ENCODE measurements at regions not wholly inside any gene's neighbourhood (a gene's known extent, or its start where the extent isn't known, plus 50 kb on each side); places are given as distances from the start of the nearest gene placed in this dataset.
"Not testable (repeated sequence)": the region's sequence is repeated elsewhere in the genome, so short reads cannot be mapped to it uniquely, and the experiment has no call there.

GRCh38 chr12:31906557-31907301 is 52.5 kb upstream of the RESF1 start:
- no peak for DNase-seq

GRCh38 chr12:31903025-31903424 is 56.2 kb upstream of the RESF1 start:
- no peak for DNase-seq

GRCh38 chr12:31900271-31900670 is 58.9 kb upstream of the RESF1 start:
- no peak for DNase-seq

GRCh38 chr12:31899109-31899508 is 60.1 kb upstream of the RESF1 start:
- DNase-seq = no peak

GRCh38 chr12:31897781-31898503 is 61.3 kb upstream of the RESF1 start:
- DNase-seq = peak; percentile 29

GRCh38 chr12:31897092-31897491 is 62.1 kb upstream of the RESF1 start:
- DNase-seq = not testable (repeated sequence)

- DNase-seq = peak; percentile 88
Observed at GRCh38 chr12:31896514-31897039, 62.6 kb upstream of the RESF1 start.

GRCh38 chr12:31895449-31896150 is 63.6 kb upstream of the RESF1 start:
- no peak for DNase-seq

- DNase-seq = peak; percentile 11
Observed at GRCh38 chr12:31890295-31891285, 68.6 kb upstream of the RESF1 start.

GRCh38 chr12:31887109-31887811 is 72.0 kb upstream of the RESF1 start:
- DNase-seq = no peak

GRCh38 chr12:31882682-31883081 is 76.5 kb upstream of the RESF1 start:
- not testable (repeated sequence) for DNase-seq

GRCh38 chr12:31880340-31880739 is 78.9 kb upstream of the RESF1 start:
- no peak for DNase-seq

- no peak for DNase-seq
Observed at GRCh38 chr12:31877884-31878283, 81.3 kb upstream of the RESF1 start.

GRCh38 chr12:31876568-31877424 is 82.4 kb upstream of the RESF1 start:
- DNase-seq = no peak

- no peak for DNase-seq
Observed at GRCh38 chr12:31875609-31875964, 83.6 kb upstream of the RESF1 start.

- peak; percentile 74 for DNase-seq
Observed at GRCh38 chr12:31874961-31875608, 84.1 kb upstream of the RESF1 start.

GRCh38 chr12:31872831-31873604 is 86.2 kb upstream of the RESF1 start:
- no peak for DNase-seq

- no peak for DNase-seq
Observed at GRCh38 chr12:31869972-31870371, 89.2 kb upstream of the RESF1 start.

GRCh38 chr12:31868965-31869364 is 90.2 kb upstream of the RESF1 start:
- DNase-seq = no peak

All from activated CD4-positive, alpha-beta T cell treated with anti-CD3 and anti-CD28 coated beads for 48 hours (primary cell).